HepG2 (cell line): ENCODE measurements at regions not wholly inside any gene's neighbourhood (a gene's known extent, or its start where the extent isn't known, plus 50 kb on each side); places are given as distances from the start of the nearest gene placed in this dataset.

Experiments
- ATAC-seq: fragments of 200-7000 bp; cut with Tn5 transposase; 3 replicates; pipeline ENCODE4 v1.9.1; 2020; ENCODE audit warnings: mild to moderate bottlenecking, moderate library complexity
- BruUV-seq: library from RNA; stranded (reverse); fragments of 400-500 nt; replicated peaks from 2 replicates; lab custom pipeline; 2021; lab: Mats Ljungman, UMichigan
- CTCF ChIA-PET: fragments of 300-600 bp; formaldehyde crosslinking; extraction: SDS; loops from one replicate; lab custom pipeline; 2021; ENCODE audit warnings: low total read pairs, inconsistent platforms, low intra/inter-chr PET ratio; lab: Yijun Ruan, JAX
- POLR2A ChIA-PET: fragments of 350-600 bp; sonication (Branson Sonifier 250); formaldehyde crosslinking; loops from one replicate; lab custom pipeline; 2020; ENCODE audit warnings: antibody characterized with exemption, inconsistent platforms; lab: Yijun Ruan, JAX
- DNase-seq: peaks from one replicate; pipeline ENCODE4 v3.0.0-alpha.2; 2015; ENCODE audit warnings: low spot score
- FAIRE-seq: peaks from 3 replicates; lab custom pipeline; 2011; peaks lifted over from hg19 to GRCh38; lab: Jason Lieb, UNC
- H2AFZ ChIP-seq: one replicate; pipeline ENCODE4 v1.6.1; 2011; ENCODE audit warnings: low read length, inconsistent platforms
- H3K27ac ChIP-seq: fragments of 300-600 bp; 3 replicates; pipeline ENCODE4 v1.8.0; 2011; ENCODE audit warnings: mixed run types, mild to moderate bottlenecking, mixed read lengths, low read length, inconsistent platforms; ENCODE audit not compliant: insufficient read depth; ENCODE audit errors: extremely low read length
- H3K27me3 ChIP-seq, 2 experiments: fragments of 200-600 bp in 1 of 2; 2 replicates in 1 of 2; 3 replicates in 1 of 2; pipeline versions ENCODE4 v1.6.0 to v1.8.0; 2011; ENCODE audit warnings: low read length in 2 of 2, mild to moderate bottlenecking in 2 of 2, moderate library complexity in 2 of 2, inconsistent platforms in 1 of 2; ENCODE audit not compliant: insufficient read depth in 2 of 2, control insufficient read depth in 1 of 2
- H3K36me3 ChIP-seq, 2 experiments: fragments of 200-600 bp in 1 of 2; replicated peaks in 1 of 2; 2 replicates in 1 of 2; 3 replicates in 1 of 2; pipeline versions ENCODE4 v1.5.1 to v1.8.0; 2011; ENCODE audit warnings: low read length in 2 of 2, inconsistent platforms in 1 of 2; ENCODE audit not compliant: insufficient read depth in 2 of 2, control insufficient read depth in 1 of 2
- H3K4me1 ChIP-seq: 2 replicates; pipeline ENCODE4 v1.5.1; 2012; ENCODE audit warnings: low read length, inconsistent platforms; ENCODE audit not compliant: insufficient read depth
- H3K4me2 ChIP-seq: 2 replicates; pipeline ENCODE4 v1.6.0; 2011; ENCODE audit warnings: low read depth, low read length, inconsistent platforms
- H3K4me3 ChIP-seq, 3 experiments: fragments of 200-600 bp in 1 of 3; sonication (generic), shearing (Covaris generic) in 1 of 3; replicated peaks in 1 of 3; 2 replicates each; pipeline ENCODE4 v1.5.1; 2011 to 2016; ENCODE audit warnings: low read length in 3 of 3, inconsistent platforms in 2 of 3, low read depth in 2 of 3, mild to moderate bottlenecking in 2 of 3, control low read depth in 1 of 3, mixed read lengths in 1 of 3; ENCODE audit not compliant: insufficient read depth in 1 of 3
- H3K79me2 ChIP-seq: one replicate; pipeline ENCODE4 v1.6.1; 2011; ENCODE audit warnings: low read length, inconsistent platforms; ENCODE audit not compliant: insufficient read depth
- H3K9ac ChIP-seq: 2 replicates; pipeline ENCODE4 v1.6.0; 2011; ENCODE audit warnings: mild to moderate bottlenecking, low read depth, low read length, inconsistent platforms; ENCODE audit not compliant: insufficient read depth
- H3K9me3 ChIP-seq: 2 replicates; pipeline ENCODE4 v1.5.1; 2012; ENCODE audit warnings: mild to moderate bottlenecking, low read length
- H4K20me1 ChIP-seq: 2 replicates; pipeline ENCODE4 v1.6.0; 2011; ENCODE audit warnings: inconsistent platforms, mild to moderate bottlenecking, low read length, moderate library complexity; ENCODE audit not compliant: insufficient read depth
- AGO2 ChIP-seq: fragments of 200-400 bp; formaldehyde crosslinking; optimal IDR thresholded peaks from 2 replicates; pipeline ENCODE3; 2017; ENCODE audit warnings: mild to moderate bottlenecking, low read depth, low read length, moderate library complexity
- ARNTL ChIP-seq: sonication (generic); formaldehyde crosslinking; IDR thresholded peaks from 2 replicates; pipeline ENCODE4 v1.4.0; 2020; ENCODE audit warnings: mild to moderate bottlenecking, missing genetic modification reagents
- DNMT3B ChIP-seq: conservative IDR thresholded peaks from 2 replicates; pipeline ENCODE4 v1.6.1; 2016; ENCODE audit warnings: missing biosample characterization, control low read depth
- EP300 ChIP-seq, 3 experiments: sonication (generic) in 1 of 3; formaldehyde crosslinking in 1 of 3; IDR thresholded peaks; 2 replicates each; pipeline versions ENCODE4 v1.5.1 to v1.6.1; 2011 to 2020; ENCODE audit warnings: low read depth in 2 of 3, low read length in 2 of 3, borderline replicate concordance in 1 of 3, improper control_type of control experiment in 1 of 3, mild to moderate bottlenecking in 1 of 3, missing genetic modification reagents in 1 of 3, moderate library complexity in 1 of 3
- FIP1L1 ChIP-seq: fragments of 200-400 bp; formaldehyde crosslinking; IDR thresholded peaks from 2 replicates; pipeline ENCODE4 v1.6.1; 2018; ENCODE audit warnings: low read depth, mild to moderate bottlenecking, low read length, moderate library complexity, borderline replicate concordance; ENCODE audit not compliant: insufficient read depth
- IRX3 ChIP-seq: sonication (generic); formaldehyde crosslinking; IDR thresholded peaks from 2 replicates; pipeline ENCODE4 v1.8.1; 2023; ENCODE audit warnings: mild to moderate bottlenecking, low read depth, missing genetic modification reagents, borderline replicate concordance
- MEIS1 ChIP-seq: sonication (generic); formaldehyde crosslinking; IDR thresholded peaks from 2 replicates; pipeline ENCODE4 v1.9.0; 2021; ENCODE audit warnings: mild to moderate bottlenecking, missing genetic modification reagents, moderate library complexity, borderline replicate concordance
- NRL ChIP-seq: sonication (generic); formaldehyde crosslinking; IDR thresholded peaks from 2 replicates; pipeline ENCODE4 v1.5.0; 2020; ENCODE audit warnings: missing genetic modification reagents, mild to moderate bottlenecking, moderate library complexity, borderline replicate concordance
- SMARCC2 ChIP-seq: fragments of 450-650 bp; IDR thresholded peaks from 2 replicates; pipeline ENCODE4 v1.6.1; 2017; ENCODE audit warnings: antibody characterized with exemption, mild to moderate bottlenecking
- THAP11 ChIP-seq: IDR thresholded peaks from 2 replicates; pipeline ENCODE4 v1.6.1; 2016; ENCODE audit warnings: missing biosample characterization, missing genetic modification reagents
- USF2 ChIP-seq, 2 experiments: sonication (generic) in 1 of 2; formaldehyde crosslinking in 1 of 2; IDR thresholded peaks; 2 replicates each; pipeline versions ENCODE4 v1.5.1 to v1.6.1; 2011 to 2020; ENCODE audit warnings: borderline replicate concordance in 1 of 2, low read depth in 1 of 2, low read length in 1 of 2, mild to moderate bottlenecking in 1 of 2, missing genetic modification reagents in 1 of 2, moderate library complexity in 1 of 2
- ZBTB38 ChIP-seq: sonication (generic); formaldehyde crosslinking; IDR thresholded peaks from 2 replicates; pipeline ENCODE4 v1.5.1; 2020; ENCODE audit warnings: mild to moderate bottlenecking, missing genetic modification reagents
- ZC3H4 ChIP-seq: sonication (generic); formaldehyde crosslinking; IDR thresholded peaks from 2 replicates; pipeline ENCODE4 v1.4.0; 2020; ENCODE audit warnings: missing genetic modification reagents, borderline replicate concordance
- ZNF143 ChIP-seq: sonication (generic); formaldehyde crosslinking; IDR thresholded peaks from 2 replicates; pipeline ENCODE4 v1.4.0; 2020; ENCODE audit warnings: missing genetic modification reagents
- ZNF264 ChIP-seq: sonication (generic); formaldehyde crosslinking; IDR thresholded peaks from 2 replicates; pipeline ENCODE4 v1.4.0; 2020; ENCODE audit warnings: missing genetic modification reagents
- ZNF569 ChIP-seq: sonication (generic); formaldehyde crosslinking; IDR thresholded peaks from 2 replicates; pipeline ENCODE4 v1.5.0; 2020; ENCODE audit warnings: mild to moderate bottlenecking, missing genetic modification reagents, moderate library complexity, borderline replicate concordance
- ZNF678 ChIP-seq: sonication (generic); formaldehyde crosslinking; IDR thresholded peaks from 2 replicates; pipeline ENCODE4 v1.4.0; 2020; ENCODE audit warnings: mild to moderate bottlenecking, missing genetic modification reagents
- WGBS: methylation state at CpG from one replicate; pipeline ENCODE4 v1.1.6; 2017; ENCODE audit warnings: low lambda C conversion rate; 5-methylcytosine and 5-hydroxymethylcytosine counted together
- in situ Hi-C: cut with HindIII; loops from 2 replicates; pipeline ENCODE4 v1.10.0; 2017; ENCODE audit warnings: low pct_unique_long_range_greater_than_20kb; ENCODE audit not compliant: extremely low pct_ligation_motif_present
- intact Hi-C: fragments of 100-400 bp; cut with micrococcal nuclease; formaldehyde crosslinking; loops from one replicate; pipeline ENCODE4 v1.10.0; 2022; ENCODE audit not compliant: unreplicated experiment
- TF ChIP-seq, protein P1 (sequence below): sonication (generic); formaldehyde crosslinking; IDR thresholded peaks from 2 replicates; pipeline ENCODE4 v1.5.1; 2020; ENCODE audit warnings: mild to moderate bottlenecking, missing genetic modification reagents, borderline replicate concordance

DNA sequence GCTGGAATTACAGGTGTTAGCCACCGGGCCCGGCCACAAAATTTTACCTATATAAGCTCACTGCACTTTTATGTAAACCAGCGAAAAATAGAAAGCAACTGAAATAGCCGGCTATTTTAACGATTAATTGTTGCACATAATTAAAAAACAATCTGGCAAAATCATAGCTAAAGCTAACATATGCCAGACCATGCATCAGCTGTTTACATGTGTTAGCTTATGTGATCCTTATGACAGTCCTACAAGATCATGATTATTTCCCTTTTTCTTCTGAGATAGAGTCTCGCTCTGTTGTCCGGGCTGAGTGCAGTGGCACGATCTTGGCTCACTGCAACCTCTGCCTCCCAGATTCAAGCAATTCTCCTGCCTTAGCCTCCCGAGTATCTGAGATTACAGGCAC lies 157.0 kb downstream of the ZFP64 start (continued):
- TF ChIP-seq AGO2: no peak

- DNase-seq: no peak
- Histone ChIP-seq H3K36me3 (no peaks in the 10 kb centered on the region), H3K4me2 (no peak overlapping the region), H2AFZ (no peak overlapping the region), H3K27me3 (no peaks in the 10 kb centered on the region), H3K79me2 (no peaks in the 10 kb centered on the region), H4K20me1 (no peaks in the 10 kb centered on the region), H3K4me1 (peaks cover 42% of the 10 kb centered on the region), H3K9ac (no peak overlapping the region), H3K4me3 (no peak overlapping the region), H3K9me3 (no peaks in the 10 kb centered on the region), H3K27ac (no peak overlapping the region)
- BruUV-seq: no TSS peak
- CTCF ChIA-PET: no interaction called here
- POLR2A ChIA-PET: no interaction called here
- 95% methylated on average over 5 of the region's 5 CpGs for WGBS
- ATAC-seq: no peak
- intact Hi-C loops (no loop called here), in situ Hi-C loops (no loop called here)
- no peak for FAIRE-seq
- TF ChIP-seq, protein P1, sequence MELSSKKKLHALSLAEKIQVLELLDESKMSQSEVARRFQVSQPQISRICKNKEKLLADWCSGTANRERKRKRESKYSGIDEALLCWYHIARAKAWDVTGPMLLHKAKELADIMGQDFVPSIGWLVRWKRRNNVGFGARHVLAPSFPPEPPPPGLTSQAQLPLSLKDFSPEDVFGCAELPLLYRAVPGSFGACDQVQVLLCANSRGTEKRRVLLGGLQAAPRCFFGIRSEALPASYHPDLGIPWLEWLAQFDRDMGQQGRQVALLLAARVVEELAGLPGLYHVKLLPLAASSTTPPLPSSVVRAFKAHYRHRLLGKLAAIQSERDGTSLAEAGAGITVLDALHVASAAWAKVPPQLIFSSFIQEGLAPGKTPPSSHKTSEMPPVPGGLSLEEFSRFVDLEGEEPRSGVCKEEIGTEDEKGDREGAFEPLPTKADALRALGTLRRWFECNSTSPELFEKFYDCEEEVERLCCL (CRISPR knock-in tag): no peak
- peak; percentile 92 for TF ChIP-seq THAP11 (CRISPR knock-in tag)
- no peak for TF ChIP-seq FIP1L1
- TF ChIP-seq ZNF264 (CRISPR knock-in tag): no peak
- TF ChIP-seq ARNTL (CRISPR knock-in tag): no peak
- TF ChIP-seq MEIS1 (CRISPR knock-in tag): no peak
- no peak for TF ChIP-seq ZNF569 (CRISPR knock-in tag)
- TF ChIP-seq ZNF678 (CRISPR knock-in tag): no peak
- TF ChIP-seq SMARCC2: no peak
- no peak for TF ChIP-seq NRL (CRISPR knock-in tag)
- peak; percentile 77 for TF ChIP-seq ZNF143 (CRISPR knock-in tag)
- no peak for TF ChIP-seq IRX3 (CRISPR knock-in tag)
- no peak for TF ChIP-seq ZBTB38 (CRISPR knock-in tag)
- no peak for TF ChIP-seq DNMT3B (CRISPR knock-in tag)
- TF ChIP-seq EP300 (IDR thresholded peaks at IDR 0.05; ENCODE audit: low read depth in 2 of 2, low read length in 2 of 2): no peak
- TF ChIP-seq EP300 (CRISPR knock-in tag; IDR thresholded peaks at IDR 0.05; ENCODE audit: borderline replicate concordance): no peak
- no peak for TF ChIP-seq USF2 (IDR thresholded peaks at IDR 0.05; ENCODE audit: low read depth, low read length)
- peak; percentile 49; the same call in 1 of the 2 replicates for TF ChIP-seq USF2 (CRISPR knock-in tag; IDR thresholded peaks at IDR 0.05; ENCODE audit: borderline replicate concordance)
- no peak for TF ChIP-seq ZC3H4 (CRISPR knock-in tag)
These were observed 158.3 kb downstream of the ZFP64 start for GRCh38 chr20:52033313-52033712.
